Dermis microvascular lymphatic vessel endothelial cell (primary cell): ENCODE measurements at regions not wholly inside any gene's neighbourhood (a gene's known extent, or its start where the extent isn't known, plus 50 kb on each side); places are given as distances from the start of the nearest gene placed in this dataset.
"Not testable (repeated sequence)": the region's sequence is repeated elsewhere in the genome, so short reads cannot be mapped to it uniquely, and the experiment has no call there.

Experiments used
- DNase-seq, 2 donors: peaks; one replicate each; pipeline versions ENCODE4 v3.0.0 to v3.0.0-alpha.2; 2010; ENCODE audit warnings: low read depth in 2 of 2

GRCh38 chr12:72723732-72724131, 451.6 kb downstream of the TRHDE start:
- no peak for DNase-seq

GRCh38 chr12:72729451-72730010, 457.4 kb downstream of the TRHDE start:
- DNase-seq, result no peak

GRCh38 chr12:72734581-72734980, 462.4 kb downstream of the TRHDE start:
- no peak for DNase-seq

GRCh38 chr12:72738811-72739210, 466.6 kb downstream of the TRHDE start:
- DNase-seq, result no peak

GRCh38 chr12:72740064-72740463, 467.9 kb downstream of the TRHDE start:
- no peak for DNase-seq

GRCh38 chr12:72742568-72742967, 470.4 kb downstream of the TRHDE start:
- no peak for DNase-seq

GRCh38 chr12:72746048-72746447, 473.9 kb downstream of the TRHDE start:
- no peak for DNase-seq

- DNase-seq, result peak; percentile 1 to 54
Observed at GRCh38 chr12:72747111-72747849, 475.1 kb downstream of the TRHDE start.

GRCh38 chr12:72748971-72749370, 476.8 kb downstream of the TRHDE start:
- no peak for DNase-seq

GRCh38 chr12:72753571-72753970, 481.4 kb downstream of the TRHDE start:
- DNase-seq, result no peak

GRCh38 chr12:72754026-72754425, 481.9 kb downstream of the TRHDE start:
- DNase-seq, result not testable (repeated sequence)

- DNase-seq, result no peak
Observed at GRCh38 chr12:72766517-72766916, 494.3 kb downstream of the TRHDE start.

- DNase-seq, result no peak
Observed at GRCh38 chr12:72774023-72774422, 501.9 kb downstream of the TRHDE start.

- no peak for DNase-seq
Observed at GRCh38 chr12:72777806-72778205, 505.6 kb downstream of the TRHDE start.

- no peak for DNase-seq
Observed at GRCh38 chr12:72790273-72790672, 518.1 kb downstream of the TRHDE start.

GRCh38 chr12:72792889-72793288, 520.7 kb downstream of the TRHDE start:
- no peak for DNase-seq

- no peak for DNase-seq
Observed at GRCh38 chr12:72793796-72794195, 521.6 kb downstream of the TRHDE start.

- no peak for DNase-seq
Observed at GRCh38 chr12:72815421-72815820, 543.3 kb downstream of the TRHDE start.

- no peak for DNase-seq
Observed at GRCh38 chr12:72828662-72829324, 556.6 kb downstream of the TRHDE start.

- DNase-seq, result no peak
Observed at GRCh38 chr12:72829838-72830237, 557.7 kb downstream of the TRHDE start.

GRCh38 chr12:72832024-72832423, 559.9 kb downstream of the TRHDE start:
- no peak for DNase-seq

- no peak for DNase-seq
Observed at GRCh38 chr12:72836194-72836593, 564.0 kb downstream of the TRHDE start.

GRCh38 chr12:72839696-72840095, 567.5 kb downstream of the TRHDE start:
- DNase-seq, result no peak
